GM19395 (cell line): ENCODE measurements at regions not wholly inside any gene's neighbourhood (a gene's known extent, or its start where the extent isn't known, plus 50 kb on each side); places are given as distances from the start of the nearest gene placed in this dataset.

Experiments
- ATAC-seq: cut with Tn5 transposase; IDR thresholded peaks from one replicate; pipeline ENCODE4 v1.9.1; 2021; ENCODE audit warnings: mild to moderate bottlenecking, moderate library complexity; ENCODE audit not compliant: unreplicated experiment

GRCh38 chr4:113849771-113850170 lies 88.2 kb upstream of the CAMK2D start:
- no peak for ATAC-seq

DNA sequence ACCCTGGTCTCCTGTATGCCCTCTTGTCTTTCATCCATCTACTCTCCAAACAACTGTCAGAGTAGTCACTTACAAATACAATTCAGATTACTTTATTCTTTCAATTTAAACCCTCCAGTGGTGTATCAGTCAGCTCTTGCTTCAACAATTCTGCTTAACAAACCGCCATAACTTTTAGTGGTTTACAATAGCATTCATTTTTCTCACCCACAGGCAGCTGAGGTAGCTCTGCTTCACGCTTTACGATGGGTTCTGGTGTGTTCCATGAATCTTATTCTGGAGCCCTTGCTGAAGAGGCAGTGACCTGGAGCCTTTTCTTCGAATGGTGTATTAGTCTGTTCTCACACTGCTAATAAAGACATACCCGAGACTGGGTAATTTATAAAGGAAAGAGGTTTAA lies 86.2 kb upstream of the CAMK2D start:
- no peak for ATAC-seq

GRCh38 chr4:113846433-113846832 lies 84.9 kb upstream of the CAMK2D start:
- ATAC-seq, result no peak

- no peak for ATAC-seq
Observed at GRCh38 chr4:113845138-113845537, 83.6 kb upstream of the CAMK2D start.

GRCh38 chr4:113844369-113844768 lies 82.8 kb upstream of the CAMK2D start:
- peak; percentile 60 for ATAC-seq

GRCh38 chr4:113840861-113841260 lies 79.3 kb upstream of the CAMK2D start:
- no peak for ATAC-seq

DNA sequence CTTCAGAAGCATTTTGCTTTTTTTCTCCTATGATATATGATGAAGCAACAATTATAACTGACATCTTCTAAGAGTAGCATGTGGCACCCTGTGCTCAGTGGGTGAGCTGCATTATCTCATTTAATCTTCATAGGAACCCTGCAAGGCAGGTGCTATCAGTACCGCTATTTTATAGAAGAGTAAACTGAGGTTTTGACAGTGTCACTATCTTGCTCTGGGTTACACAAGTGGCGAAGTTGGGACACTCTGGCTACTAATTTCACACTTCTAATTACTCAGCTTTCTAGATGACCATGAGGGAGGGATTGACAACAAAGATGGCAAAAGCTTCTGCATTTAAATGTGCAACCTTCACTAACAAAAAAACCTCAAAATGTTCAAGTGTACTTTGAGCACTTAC lies 76.9 kb upstream of the CAMK2D start:
- no peak for ATAC-seq

DNA sequence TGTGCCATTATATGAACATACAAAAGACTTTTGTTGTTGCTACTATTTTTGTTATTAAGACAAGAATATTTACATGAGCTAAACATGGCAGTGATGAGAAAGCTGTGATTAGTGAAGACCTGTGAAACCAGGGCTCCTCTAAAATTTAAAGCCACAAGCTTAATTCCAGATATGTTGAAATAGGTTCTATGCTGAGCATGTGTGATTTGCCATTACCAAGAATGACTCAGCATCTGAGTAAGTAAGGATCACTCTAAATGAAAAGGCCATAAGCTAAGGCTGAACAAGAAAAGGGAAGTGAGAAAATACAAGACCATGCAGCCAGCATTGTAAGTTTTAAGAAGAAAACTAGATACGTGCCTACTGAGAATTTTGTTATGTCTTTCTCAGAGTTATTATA lies 75.9 kb upstream of the CAMK2D start:
- ATAC-seq, result peak; percentile 100

- ATAC-seq, result no peak
Observed at GRCh38 chr4:113835005-113835404, 73.5 kb upstream of the CAMK2D start.

DNA sequence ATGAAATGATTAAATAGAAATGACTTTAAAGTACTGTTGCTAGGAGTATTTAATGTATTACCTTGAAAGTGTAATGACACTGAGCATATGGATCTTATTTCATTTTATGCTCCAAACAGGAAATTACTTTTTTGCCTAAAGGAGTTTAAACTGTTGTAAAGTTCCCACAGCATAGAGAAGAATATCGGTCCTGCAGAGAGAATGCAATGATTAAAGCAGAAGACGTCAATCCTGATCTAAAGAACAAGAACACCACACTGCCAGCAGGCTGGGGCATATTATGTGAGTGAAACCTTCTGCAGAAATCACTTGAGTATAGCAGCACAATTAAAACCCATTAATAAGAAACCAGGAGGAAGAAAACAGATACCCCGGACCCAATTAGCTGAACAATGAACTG lies 72.8 kb upstream of the CAMK2D start:
- ATAC-seq, result no peak

DNA sequence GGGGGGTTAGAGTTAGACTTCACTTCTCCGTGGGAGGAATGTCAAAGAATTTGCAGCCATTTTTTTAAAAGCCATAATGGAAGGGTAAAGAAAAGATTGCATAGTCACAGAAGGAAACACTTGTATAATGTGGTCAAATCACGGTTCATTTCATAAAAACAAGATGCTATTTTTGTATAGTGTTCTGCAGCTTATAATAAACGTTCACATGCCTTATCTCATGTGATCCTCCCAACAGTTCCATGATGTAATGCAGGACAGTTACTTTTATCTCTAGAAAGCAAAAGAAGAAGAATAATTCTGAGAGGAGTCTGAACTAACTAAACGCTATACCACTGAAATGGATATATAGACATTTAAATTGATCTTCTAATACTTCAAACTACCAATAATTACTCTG lies 71.3 kb upstream of the CAMK2D start:
- no peak for ATAC-seq

- ATAC-seq, result no peak
Observed at GRCh38 chr4:113831457-113831856, 69.9 kb upstream of the CAMK2D start.

DNA sequence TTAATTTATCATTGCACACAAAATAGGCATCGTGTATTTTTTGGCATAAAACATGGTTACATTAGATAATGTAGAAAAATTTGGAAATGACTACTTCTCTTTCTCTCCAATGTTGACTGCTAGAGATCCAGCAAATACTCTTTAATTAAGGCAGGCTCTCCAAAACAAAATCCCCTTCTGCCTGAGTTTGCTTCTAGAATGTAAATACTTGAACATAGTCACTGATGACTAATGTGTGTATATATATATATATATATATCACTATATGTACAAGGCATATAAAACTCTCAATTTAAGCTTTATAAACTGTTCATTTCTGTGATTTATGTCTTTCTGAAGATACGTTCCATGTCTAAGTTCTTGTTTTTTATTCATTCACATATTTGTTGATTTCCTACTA lies 67.2 kb upstream of the CAMK2D start:
- no peak for ATAC-seq

- ATAC-seq, result no peak
Observed at GRCh38 chr4:113827285-113827684, 65.7 kb upstream of the CAMK2D start.

DNA sequence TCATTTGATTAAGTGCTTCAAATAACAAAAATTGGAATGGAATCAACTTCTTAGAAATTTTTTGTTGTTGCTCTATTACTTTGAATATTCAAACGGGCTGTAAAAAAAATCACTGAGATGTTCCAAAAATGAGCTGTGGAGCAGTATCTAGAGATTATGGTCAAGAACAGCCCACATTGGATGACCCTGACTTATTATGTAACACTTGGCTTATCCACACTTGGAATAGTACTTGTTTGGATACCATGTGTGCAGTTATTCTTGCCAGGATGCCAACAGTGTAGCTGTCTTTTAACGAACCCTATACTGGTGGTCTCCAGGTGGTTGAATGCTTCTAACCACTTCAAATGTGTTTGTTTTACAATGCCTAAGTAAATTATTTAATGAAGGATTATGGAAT lies 64.9 kb upstream of the CAMK2D start:
- ATAC-seq, result no peak

GRCh38 chr4:113825272-113825671 lies 63.7 kb upstream of the CAMK2D start:
- ATAC-seq, result peak; percentile 76

- no peak for ATAC-seq
Observed at GRCh38 chr4:113824396-113824795, 62.9 kb upstream of the CAMK2D start.

DNA sequence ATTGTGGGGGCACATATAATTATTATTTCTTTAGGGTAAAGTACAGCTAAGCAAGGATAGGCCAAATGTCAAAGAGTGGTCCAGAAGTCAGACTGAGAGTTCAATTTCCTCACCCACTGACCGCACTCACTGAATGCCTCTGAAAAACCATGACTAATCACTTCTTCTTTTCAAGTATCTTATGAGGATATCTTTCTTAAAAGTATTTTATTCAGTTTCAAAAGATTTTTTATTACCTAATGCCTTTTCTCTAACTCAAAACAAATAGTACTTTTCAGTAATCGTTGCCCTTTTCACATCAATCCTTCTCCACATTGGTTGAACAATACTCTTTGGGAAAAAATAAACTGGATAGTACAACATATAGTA lies 61.7 kb upstream of the CAMK2D start:
- peak; percentile 67 for ATAC-seq

DNA sequence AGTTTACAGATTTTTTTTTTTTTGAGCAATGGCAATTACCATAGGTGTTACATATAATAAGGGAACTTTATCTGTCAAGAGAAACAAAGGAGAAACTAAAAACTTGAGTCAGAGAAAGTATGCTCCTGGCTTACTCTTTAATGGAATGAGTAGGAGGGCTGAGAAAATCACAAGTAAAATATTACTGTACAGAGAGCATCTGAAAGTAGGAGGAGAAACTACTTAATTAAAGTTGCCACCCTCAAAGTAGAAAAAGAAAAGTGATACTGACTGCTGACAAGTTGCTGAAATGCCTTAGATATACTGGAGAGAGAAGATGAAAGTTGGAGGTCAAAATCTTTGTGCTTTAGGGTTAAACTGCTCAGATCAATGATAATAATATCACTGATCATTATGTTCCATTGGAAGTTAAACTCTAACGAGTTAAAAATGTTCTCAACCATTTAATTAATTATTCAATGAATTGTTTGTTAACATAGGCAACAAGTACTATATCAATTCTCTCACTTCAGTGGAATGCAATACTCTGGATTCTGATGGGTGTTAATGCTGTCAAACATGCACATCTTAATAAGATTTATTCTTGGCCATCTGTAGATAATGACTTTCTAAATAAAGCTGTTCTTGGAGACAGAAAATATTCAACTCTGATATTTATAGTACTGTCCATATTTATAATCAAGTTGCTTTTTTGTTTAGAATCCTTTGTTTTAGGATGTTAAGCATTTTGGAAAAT lies 61.2 kb upstream of the CAMK2D start:
- ATAC-seq, result peak; percentile 70

DNA sequence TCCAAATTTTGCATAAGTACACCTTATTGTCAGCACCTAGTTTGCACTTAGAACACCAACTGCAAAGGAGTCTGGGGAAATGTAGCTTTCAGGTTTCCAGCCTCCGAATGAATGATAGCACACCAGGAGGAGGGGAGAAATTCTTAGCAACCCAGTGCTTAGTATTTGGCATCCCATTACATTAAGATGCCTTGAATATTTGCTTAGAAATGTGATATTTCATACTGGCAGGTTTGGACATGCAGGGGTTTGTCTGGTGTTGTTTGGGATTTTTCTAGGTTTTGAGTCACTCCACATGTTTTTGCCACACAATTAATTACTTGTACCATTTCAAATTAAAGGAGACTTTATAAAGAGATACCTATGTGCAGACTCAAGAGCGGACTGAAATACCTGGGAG lies 60.3 kb upstream of the CAMK2D start:
- no peak for ATAC-seq

- ATAC-seq, result no peak
Observed at GRCh38 chr4:113820108-113820507, 58.6 kb upstream of the CAMK2D start.

- ATAC-seq, result no peak
Observed at GRCh38 chr4:113815826-113816225, 54.3 kb upstream of the CAMK2D start.

DNA sequence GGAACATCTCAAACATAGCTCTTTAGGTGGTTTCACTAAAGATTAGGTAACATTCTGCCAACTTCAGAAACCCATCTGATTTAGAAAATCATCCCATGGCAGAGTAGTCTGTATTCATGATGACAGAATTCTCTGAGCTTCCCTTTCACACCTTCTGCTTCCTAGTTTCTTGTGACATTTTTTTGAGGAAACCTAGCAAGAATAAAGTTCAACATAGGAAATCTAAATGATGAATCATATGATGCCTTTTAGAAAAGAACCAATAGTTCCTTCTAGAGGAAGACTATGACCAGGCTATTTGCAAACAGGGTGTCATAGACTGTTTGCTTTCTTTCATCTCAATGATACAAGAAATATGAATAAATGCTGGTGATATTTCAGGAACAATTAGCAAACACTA lies 49.8 kb upstream of the CAMK2D start:
- ATAC-seq, result no peak
